Right cardiac atrium (tissue), 5 donors: ENCODE measurements at regions not wholly inside any gene's neighbourhood (a gene's known extent, or its start where the extent isn't known, plus 50 kb on each side); places are given as distances from the start of the nearest gene placed in this dataset.
"Not testable (repeated sequence)": the region's sequence is repeated elsewhere in the genome, so short reads cannot be mapped to it uniquely, and the experiment has no call there.

Experiments used
- ATAC-seq, 2 donors: fragments of 200-7000 bp; cut with Tn5 transposase; one replicate each; pipeline versions ENCODE4 v1.8.0 to v1.9.1; 2020; ENCODE audit warnings: moderate library complexity in 2 of 2, mild to moderate bottlenecking in 1 of 2
- DNase-seq, 3 donors: peaks; one replicate each; pipeline ENCODE4 v3.0.0-alpha.2; 2020
- H3K27ac ChIP-seq: one replicate; pipeline ENCODE4 v1.5.1; 2013; ENCODE audit warnings: mild to moderate bottlenecking, low read length, control low read depth, moderate library complexity
- H3K27me3 ChIP-seq: one replicate; pipeline ENCODE4 v1.6.1; 2013; ENCODE audit not compliant: control insufficient read depth, insufficient read depth
- H3K4me1 ChIP-seq: one replicate; pipeline ENCODE4 v1.6.1; 2013; ENCODE audit warnings: low read length; ENCODE audit not compliant: control insufficient read depth, insufficient read depth
- H3K4me3 ChIP-seq: one replicate; pipeline ENCODE4 v1.5.1; 2013; ENCODE audit warnings: low read length, control low read depth
- H3K9me3 ChIP-seq: one replicate; pipeline ENCODE4 v1.6.1; 2013; ENCODE audit warnings: low read length; ENCODE audit not compliant: control insufficient read depth
- WGBS: extraction: QIAGEN DNeasy Blood & Tissue Kit; methylation state at CpG from one replicate; pipeline ENCODE4 v1.1.7; 2013; 5-methylcytosine and 5-hydroxymethylcytosine counted together
- intact Hi-C, 4 donors: fragments of 100-400 bp; cut with DNase I; formaldehyde crosslinking; loops; one replicate each; pipeline versions ENCODE4 v1.11.0 to v1.14.0; 2022 to 2023
- donor health status: healthy with polysubstance abuse.
- donor health status: DM: no; HTN: yes; CAD: no.
- donor health status: DM: no; HTN: no; CAD: no.
- donor health status: DM: no; HTN: yes; CAD: no; lungs with severe emphysema.
- donor health status: DM: yes; HTN: yes; CAD: no.

- ATAC-seq (no peak), DNase-seq (no peak)
- Histone ChIP-seq H3K9me3 (no peaks in the 10 kb centered on the region), H3K27me3 (no peaks in the 10 kb centered on the region), H3K4me1 (no peaks in the 10 kb centered on the region), H3K27ac (no peak overlapping the region), H3K4me3 (no peak overlapping the region)
- intact Hi-C loops = no loop called here
- WGBS = 78% methylated on average over 4 of the region's 4 CpGs
Observed at GRCh38 chr15:87562203-87562602, 694.3 kb downstream of the NTRK3 start.

- intact Hi-C loops = no loop called here
- H3K4me1 ChIP-seq = no peaks in the 10 kb centered on the region
- no peak overlapping the region for H3K4me3 ChIP-seq
- WGBS = 93% methylated on average over 2 of the region's 2 CpGs
- DNase-seq = no peak
- H3K9me3 ChIP-seq = no peaks in the 10 kb centered on the region
- ATAC-seq = no peak
- H3K27ac ChIP-seq = no peak overlapping the region
- no peaks in the 10 kb centered on the region for H3K27me3 ChIP-seq
Observed at GRCh38 chr15:87561641-87562040, 694.9 kb downstream of the NTRK3 start.

- Histone ChIP-seq H3K27me3 (no peaks in the 10 kb centered on the region), H3K9me3 (no peaks in the 10 kb centered on the region), H3K4me1 (no peaks in the 10 kb centered on the region), H3K27ac (no peak overlapping the region), H3K4me3 (no peak overlapping the region)
- ATAC-seq (no peak), DNase-seq (no peak)
- intact Hi-C loops = no loop called here
- 51% methylated on average over 1 of the region's 1 CpG for WGBS
Observed at GRCh38 chr15:87557881-87558280, 698.7 kb downstream of the NTRK3 start.

- no peak overlapping the region for H3K4me3 ChIP-seq
- H3K27me3 ChIP-seq = no peaks in the 10 kb centered on the region
- DNase-seq = no peak
- no peak overlapping the region for H3K27ac ChIP-seq
- intact Hi-C loops = no loop called here
- no peak for ATAC-seq
- H3K9me3 ChIP-seq = no peaks in the 10 kb centered on the region
- no peaks in the 10 kb centered on the region for H3K4me1 ChIP-seq
Observed at GRCh38 chr15:87556886-87557285, 699.7 kb downstream of the NTRK3 start.

GRCh38 chr15:87549860-87550259, 706.7 kb downstream of the NTRK3 start:
- no peaks in the 10 kb centered on the region for H3K27me3 ChIP-seq
- DNase-seq = no peak
- no peak overlapping the region for H3K4me3 ChIP-seq
- H3K27ac ChIP-seq = no peak overlapping the region
- intact Hi-C loops = no loop called here
- WGBS = 82% methylated on average over 6 of the region's 6 CpGs
- no peaks in the 10 kb centered on the region for H3K9me3 ChIP-seq
- no peaks in the 10 kb centered on the region for H3K4me1 ChIP-seq
- no peak for ATAC-seq

GRCh38 chr15:87549296-87549695, 707.2 kb downstream of the NTRK3 start:
- Histone ChIP-seq H3K4me1 (no peaks in the 10 kb centered on the region), H3K27me3 (no peaks in the 10 kb centered on the region), H3K27ac (no peak overlapping the region), H3K9me3 (no peaks in the 10 kb centered on the region), H3K4me3 (no peak overlapping the region)
- ATAC-seq = no peak
- no peak for DNase-seq
- intact Hi-C loops = no loop called here

- WGBS = 88% methylated on average over 14 of the region's 14 CpGs
- ATAC-seq, H3K27ac ChIP-seq, H3K4me1 ChIP-seq, intact Hi-C loops, H3K4me3 ChIP-seq, H3K27me3 ChIP-seq, H3K9me3 ChIP-seq, DNase-seq: not testable (repeated sequence)
Observed at GRCh38 chr15:87548590-87548989, 707.9 kb downstream of the NTRK3 start.

GRCh38 chr15:87547470-87548181, 708.9 kb downstream of the NTRK3 start:
- no peaks in the 10 kb centered on the region for H3K4me1 ChIP-seq
- DNase-seq (peak; percentile 27 to 61 (median 50)), ATAC-seq (peak; percentile 72 to 98)
- no peaks in the 10 kb centered on the region for H3K9me3 ChIP-seq
- no peak overlapping the region for H3K27ac ChIP-seq
- no peak overlapping the region for H3K4me3 ChIP-seq
- no peaks in the 10 kb centered on the region for H3K27me3 ChIP-seq
- WGBS = 30% methylated on average over 3 of the region's 3 CpGs
- intact Hi-C loops = no loop called here

- no peak overlapping the region for H3K4me3 ChIP-seq
- no peaks in the 10 kb centered on the region for H3K27me3 ChIP-seq
- H3K9me3 ChIP-seq = no peaks in the 10 kb centered on the region
- no peak overlapping the region for H3K27ac ChIP-seq
- DNase-seq = no peak
- no peaks in the 10 kb centered on the region for H3K4me1 ChIP-seq
- WGBS = 21% methylated on average over 3 of the region's 3 CpGs
- intact Hi-C loops = no loop called here
- ATAC-seq = no peak
Observed at GRCh38 chr15:87538327-87538834, 718.2 kb downstream of the NTRK3 start.

GRCh38 chr15:87537295-87537694, 719.2 kb downstream of the NTRK3 start:
- DNase-seq (no peak), ATAC-seq (no peak)
- H3K4me3 ChIP-seq = no peak overlapping the region
- no peaks in the 10 kb centered on the region for H3K27me3 ChIP-seq
- intact Hi-C loops = no loop called here
- H3K27ac ChIP-seq = no peak overlapping the region
- H3K9me3 ChIP-seq = no peaks in the 10 kb centered on the region
- 66% methylated on average over 1 of the region's 1 CpG for WGBS
- no peaks in the 10 kb centered on the region for H3K4me1 ChIP-seq

GRCh38 chr15:87533637-87534036, 722.9 kb downstream of the NTRK3 start:
- WGBS = 68% methylated on average over 1 of the region's 1 CpG
- H3K4me1 ChIP-seq, ATAC-seq, H3K27ac ChIP-seq, H3K9me3 ChIP-seq, H3K4me3 ChIP-seq, intact Hi-C loops, H3K27me3 ChIP-seq, DNase-seq: not testable (repeated sequence)

- H3K27me3 ChIP-seq = no peaks in the 10 kb centered on the region
- DNase-seq = no peak
- ATAC-seq = no peak
- no peak overlapping the region for H3K27ac ChIP-seq
- no peaks in the 10 kb centered on the region for H3K4me1 ChIP-seq
- no peaks in the 10 kb centered on the region for H3K9me3 ChIP-seq
- intact Hi-C loops = no loop called here
- H3K4me3 ChIP-seq = no peak overlapping the region
Observed at GRCh38 chr15:87528873-87529272, 727.7 kb downstream of the NTRK3 start.
